MM.1S (cell line): ENCODE measurements at regions not wholly inside any gene's neighbourhood (a gene's known extent, or its start where the extent isn't known, plus 50 kb on each side); places are given as distances from the start of the nearest gene placed in this dataset.

ENCODE experiments used
- DNase-seq: peaks from one replicate; pipeline ENCODE4 v3.0.0-alpha.2; 2015
- H2AFZ ChIP-seq: fragments of 300-600 bp; sonication (generic); 2 replicates; pipeline ENCODE4 v1.6.0; 2016; ENCODE audit warnings: antibody characterized with exemption, low read length
- H3F3A ChIP-seq: fragments of 300-600 bp; sonication (generic); 2 replicates; pipeline ENCODE4 v1.6.1; 2016; ENCODE audit warnings: mild to moderate bottlenecking, antibody characterized with exemption, low read length, moderate library complexity, mixed read lengths; ENCODE audit not compliant: insufficient read depth
- H3K27ac ChIP-seq: fragments of 300-600 bp; sonication (generic); 2 replicates; pipeline ENCODE4 v1.5.1; 2016; ENCODE audit warnings: mild to moderate bottlenecking, low read length
- H3K27me3 ChIP-seq: fragments of 300-600 bp; sonication (generic); replicated peaks from 2 replicates; pipeline ENCODE4 v1.6.0; 2016; ENCODE audit warnings: low read length; ENCODE audit not compliant: insufficient read depth
- H3K36me3 ChIP-seq: fragments of 300-600 bp; sonication (generic); replicated peaks from 2 replicates; pipeline ENCODE4 v1.6.1; 2016; ENCODE audit warnings: mild to moderate bottlenecking, low read length, mixed read lengths; ENCODE audit not compliant: insufficient read depth
- H3K4me1 ChIP-seq: fragments of 300-600 bp; sonication (generic); 2 replicates; pipeline ENCODE4 v1.6.1; 2016; ENCODE audit warnings: low read length, mixed read lengths
- H3K4me2 ChIP-seq: fragments of 300-600 bp; sonication (generic); 2 replicates; pipeline ENCODE4 v1.6.0; 2016; ENCODE audit warnings: low read depth, low read length
- H3K4me3 ChIP-seq: fragments of 300-600 bp; sonication (generic); 2 replicates; pipeline ENCODE4 v1.5.1; 2016; ENCODE audit warnings: low read length, mixed read lengths
- H3K79me2 ChIP-seq: fragments of 300-600 bp; sonication (generic); 2 replicates; pipeline ENCODE4 v1.6.1; 2016; ENCODE audit warnings: mixed run types, low read length, mixed read lengths
- H3K9ac ChIP-seq: fragments of 300-600 bp; sonication (generic); 2 replicates; pipeline ENCODE4 v1.6.1; 2016; ENCODE audit warnings: low read length, mixed read lengths
- H3K9me2 ChIP-seq: fragments of 300-600 bp; sonication (generic); replicated peaks from 2 replicates; pipeline ENCODE4 v1.6.1; 2016; ENCODE audit warnings: mild to moderate bottlenecking, low read length, mixed read lengths; ENCODE audit not compliant: insufficient read depth
- H3K9me3 ChIP-seq: fragments of 300-600 bp; sonication (generic); replicated peaks from 2 replicates; pipeline ENCODE4 v1.6.1; 2016; ENCODE audit warnings: mild to moderate bottlenecking, low read length, mixed read lengths; ENCODE audit not compliant: insufficient read depth
- H4K20me1 ChIP-seq: fragments of 300-600 bp; sonication (generic); 2 replicates; pipeline ENCODE4 v1.6.1; 2016; ENCODE audit warnings: mild to moderate bottlenecking, low read length, moderate library complexity, mixed read lengths; ENCODE audit not compliant: insufficient read depth
- EZH2 ChIP-seq: fragments of 300-600 bp; sonication (generic); optimal IDR thresholded peaks from 2 replicates; pipeline ENCODE3; 2017; ENCODE audit warnings: low read depth, mild to moderate bottlenecking, antibody characterized with exemption, low read length, mixed read lengths
- EZH2phosphoT487 ChIP-seq: fragments of 300-600 bp; sonication (generic); IDR thresholded peaks from 2 replicates; pipeline ENCODE4 v1.6.1; 2018; ENCODE audit warnings: antibody characterized with exemption, low read length
- TF ChIP-seq, protein P1 (sequence below): fragments of 300-600 bp; sonication (generic); IDR thresholded peaks from 2 replicates; pipeline ENCODE4 v1.5.1; 2016; ENCODE audit warnings: antibody characterized with exemption, low read length, mixed read lengths

DNA sequence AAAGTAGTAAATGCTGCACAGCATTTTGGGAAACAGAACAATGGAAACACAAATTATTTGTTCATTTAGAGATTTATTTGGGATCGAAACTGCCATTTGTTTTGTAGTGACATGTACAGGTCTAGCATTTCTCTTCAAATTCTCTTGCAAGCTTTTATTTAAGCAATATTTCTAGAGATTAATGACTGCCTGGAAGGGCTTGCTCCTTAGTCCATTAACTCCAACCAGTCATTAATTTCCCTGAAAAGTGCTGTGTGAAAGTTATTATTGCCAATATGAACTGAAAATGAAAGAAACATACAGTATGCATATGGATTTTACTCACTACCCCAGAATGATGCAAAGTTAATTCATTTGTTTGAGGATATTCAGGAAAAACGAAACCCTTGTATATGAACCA lies 1349.6 kb upstream of the FLRT2 start:
- H3K4me3 ChIP-seq, result no peak overlapping the region
- H4K20me1 ChIP-seq, result no peaks in the 10 kb centered on the region
- no peaks in the 10 kb centered on the region for H3K79me2 ChIP-seq
- no peaks in the 10 kb centered on the region for H3K36me3 ChIP-seq
- H3K9me2 ChIP-seq, result no peaks in the 10 kb centered on the region
- H3K9me3 ChIP-seq, result no peaks in the 10 kb centered on the region
- no peaks in the 10 kb centered on the region for H3K27me3 ChIP-seq
- H3K9ac ChIP-seq, result no peak overlapping the region
- TF ChIP-seq, protein P1, sequence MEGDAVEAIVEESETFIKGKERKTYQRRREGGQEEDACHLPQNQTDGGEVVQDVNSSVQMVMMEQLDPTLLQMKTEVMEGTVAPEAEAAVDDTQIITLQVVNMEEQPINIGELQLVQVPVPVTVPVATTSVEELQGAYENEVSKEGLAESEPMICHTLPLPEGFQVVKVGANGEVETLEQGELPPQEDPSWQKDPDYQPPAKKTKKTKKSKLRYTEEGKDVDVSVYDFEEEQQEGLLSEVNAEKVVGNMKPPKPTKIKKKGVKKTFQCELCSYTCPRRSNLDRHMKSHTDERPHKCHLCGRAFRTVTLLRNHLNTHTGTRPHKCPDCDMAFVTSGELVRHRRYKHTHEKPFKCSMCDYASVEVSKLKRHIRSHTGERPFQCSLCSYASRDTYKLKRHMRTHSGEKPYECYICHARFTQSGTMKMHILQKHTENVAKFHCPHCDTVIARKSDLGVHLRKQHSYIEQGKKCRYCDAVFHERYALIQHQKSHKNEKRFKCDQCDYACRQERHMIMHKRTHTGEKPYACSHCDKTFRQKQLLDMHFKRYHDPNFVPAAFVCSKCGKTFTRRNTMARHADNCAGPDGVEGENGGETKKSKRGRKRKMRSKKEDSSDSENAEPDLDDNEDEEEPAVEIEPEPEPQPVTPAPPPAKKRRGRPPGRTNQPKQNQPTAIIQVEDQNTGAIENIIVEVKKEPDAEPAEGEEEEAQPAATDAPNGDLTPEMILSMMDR, result no peak
- no peaks in the 10 kb centered on the region for H3K4me1 ChIP-seq
- H2AFZ ChIP-seq, result no peak overlapping the region
- H3K27ac ChIP-seq, result no peak overlapping the region
- no peaks in the 10 kb centered on the region for H3F3A ChIP-seq
- no peak for DNase-seq
- no peak overlapping the region for H3K4me2 ChIP-seq

DNA sequence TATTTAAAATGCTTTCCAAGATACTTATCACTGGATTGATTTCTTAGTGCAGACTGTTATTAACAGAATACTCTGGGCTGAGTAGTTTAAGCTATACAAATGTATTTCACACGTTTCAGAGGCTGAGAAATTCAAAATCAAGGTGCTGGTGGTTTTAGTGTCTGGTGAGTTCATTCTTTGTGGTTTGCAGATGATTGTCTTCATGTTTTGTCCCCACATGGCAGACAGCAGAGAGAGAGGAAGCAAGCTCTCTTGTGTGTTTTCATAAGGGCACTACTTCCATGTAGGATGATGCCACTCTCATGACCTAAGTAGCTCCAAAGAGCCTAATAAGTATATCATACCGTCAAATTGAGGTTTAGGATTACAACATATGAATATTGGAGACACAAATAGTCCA lies 1348.9 kb upstream of the FLRT2 start:
- TF ChIP-seq, protein P1, result no peak
- no peak for TF ChIP-seq EZH2
- TF ChIP-seq EZH2phosphoT487, result no peak
- H3F3A ChIP-seq, result no peaks in the 10 kb centered on the region
- H3K9me3 ChIP-seq, result no peaks in the 10 kb centered on the region
- H3K27ac ChIP-seq, result no peak overlapping the region
- no peaks in the 10 kb centered on the region for H3K79me2 ChIP-seq
- no peak overlapping the region for H2AFZ ChIP-seq
- H3K4me2 ChIP-seq, result no peak overlapping the region
- no peaks in the 10 kb centered on the region for H3K9me2 ChIP-seq
- H3K9ac ChIP-seq, result no peak overlapping the region
- no peaks in the 10 kb centered on the region for H4K20me1 ChIP-seq
- no peaks in the 10 kb centered on the region for H3K27me3 ChIP-seq
- no peaks in the 10 kb centered on the region for H3K4me1 ChIP-seq
- DNase-seq, result peak; percentile 6
- no peaks in the 10 kb centered on the region for H3K36me3 ChIP-seq
- no peak overlapping the region for H3K4me3 ChIP-seq

DNA sequence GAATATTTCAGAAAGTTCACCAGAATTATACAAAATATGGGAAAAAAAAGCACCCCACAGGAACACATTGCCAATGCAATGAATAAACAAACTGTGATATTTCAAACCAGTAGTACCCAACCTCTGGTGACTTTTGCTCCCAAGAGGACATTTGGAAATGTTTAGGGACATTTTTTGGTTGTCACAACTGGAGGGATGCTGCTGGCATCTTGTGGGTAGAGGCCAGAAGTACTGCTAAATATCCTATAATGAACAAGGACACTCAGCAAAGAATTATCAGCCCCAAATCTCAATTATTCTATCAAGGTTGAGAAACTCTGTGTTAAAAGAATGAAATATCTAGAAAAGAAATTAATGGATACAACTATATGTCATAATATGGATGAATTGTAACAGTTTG lies 1334.4 kb upstream of the FLRT2 start:
- H3K4me2 ChIP-seq, result no peak overlapping the region
- no peak overlapping the region for H2AFZ ChIP-seq
- no peaks in the 10 kb centered on the region for H3K36me3 ChIP-seq
- no peak for DNase-seq
- no peaks in the 10 kb centered on the region for H3K9me2 ChIP-seq
- H3K27ac ChIP-seq, result no peak overlapping the region
- no peaks in the 10 kb centered on the region for H4K20me1 ChIP-seq
- no peaks in the 10 kb centered on the region for H3F3A ChIP-seq
- no peak overlapping the region for H3K4me3 ChIP-seq
- no peak overlapping the region for H3K9ac ChIP-seq
- no peaks in the 10 kb centered on the region for H3K4me1 ChIP-seq
- no peaks in the 10 kb centered on the region for H3K27me3 ChIP-seq
- no peaks in the 10 kb centered on the region for H3K9me3 ChIP-seq
- TF ChIP-seq EZH2, result no peak
- TF ChIP-seq, protein P1, result no peak
- TF ChIP-seq EZH2phosphoT487, result no peak
- H3K79me2 ChIP-seq, result no peaks in the 10 kb centered on the region

- Histone ChIP-seq H3K9me3 (no peaks in the 10 kb centered on the region), H3K9me2 (no peaks in the 10 kb centered on the region), H3F3A (no peaks in the 10 kb centered on the region), H3K27ac (no peak overlapping the region), H3K27me3 (no peaks in the 10 kb centered on the region), H4K20me1 (no peaks in the 10 kb centered on the region), H3K9ac (no peak overlapping the region), H2AFZ (no peak overlapping the region), H3K4me2 (no peak overlapping the region), H3K4me3 (no peak overlapping the region), H3K79me2 (no peaks in the 10 kb centered on the region), H3K36me3 (no peaks in the 10 kb centered on the region), H3K4me1 (no peaks in the 10 kb centered on the region)
- DNase-seq, result no peak
- TF ChIP-seq, protein P1, result no peak
- TF ChIP-seq EZH2phosphoT487 (no peak), EZH2 (no peak)
Observed at GRCh38 chr14:84197704-84198103, 1332.2 kb upstream of the FLRT2 start.
